ENCODE measurements at regions not wholly inside any gene's neighbourhood (a gene's known extent, or its start where the extent isn't known, plus 50 kb on each side); places are given as distances from the start of the nearest gene placed in this dataset.
"Not testable (repeated sequence)": the region's sequence is repeated elsewhere in the genome, so short reads cannot be mapped to it uniquely, and the experiment has no call there.

GRCh38 chr7:37549076-37549931 is 100.6 kb upstream of the ELMO1 start:
- no peak for DNase-seq (ENCODE audit: extremely low spot score)
- TF ChIP-seq PKNOX1 (IDR thresholded peaks at IDR 0.05) (peak; percentile 80), CTBP1 (IDR thresholded peaks at IDR 0.05; ENCODE audit: borderline replicate concordance) (peak; percentile 57; the same call in 1 of the 2 replicates), SP1 (IDR thresholded peaks at IDR 0.05) (no peak)
- CTCF ChIA-PET = interaction anchor here (0.8 kb wide), 1 partner anchor 34 kb away, joined by 3 read pairs; no protein-coding TSS in a partner anchor
- POLR2A ChIA-PET = no interaction called here

GRCh38 chr7:37550426-37550825 is 101.8 kb upstream of the ELMO1 start:
- CTCF ChIA-PET = no interaction called here
- no peak for DNase-seq (ENCODE audit: extremely low spot score)
- POLR2A ChIA-PET = no interaction called here
- TF ChIP-seq CTBP1 (IDR thresholded peaks at IDR 0.05; ENCODE audit: borderline replicate concordance) (no peak), HDGF (IDR thresholded peaks at IDR 0.05; ENCODE audit: borderline replicate concordance) (no peak), TARDBP (IDR thresholded peaks at IDR 0.05) (no peak), ELF4 (IDR thresholded peaks at IDR 0.05) (no peak), FOXM1 (IDR thresholded peaks at IDR 0.05; ENCODE audit: borderline replicate concordance) (no peak), NFRKB (IDR thresholded peaks at IDR 0.05) (no peak), SP1 (IDR thresholded peaks at IDR 0.05) (no peak), ZNF384 (IDR thresholded peaks at IDR 0.05) (no peak), FOXA1 (IDR thresholded peaks at IDR 0.05) (no peak), L3MBTL2 (conservative IDR thresholded peaks at IDR 0.05) (no peak), LEF1 (IDR thresholded peaks at IDR 0.05; ENCODE audit: borderline replicate concordance) (no peak), SUZ12 (IDR thresholded peaks at IDR 0.05) (no peak), PKNOX1 (IDR thresholded peaks at IDR 0.05) (no peak), FOXK2 (IDR thresholded peaks at IDR 0.05) (no peak)

GRCh38 chr7:37550872-37551271 is 102.2 kb upstream of the ELMO1 start:
- no peak for DNase-seq (ENCODE audit: extremely low spot score)
- POLR2A ChIA-PET = no interaction called here
- CTCF ChIA-PET = no interaction called here
- TF ChIP-seq ELF4 (IDR thresholded peaks at IDR 0.05) (no peak), HDGF (IDR thresholded peaks at IDR 0.05; ENCODE audit: borderline replicate concordance) (no peak), SUZ12 (IDR thresholded peaks at IDR 0.05) (no peak), NFRKB (IDR thresholded peaks at IDR 0.05) (no peak), PKNOX1 (IDR thresholded peaks at IDR 0.05) (no peak), CTBP1 (IDR thresholded peaks at IDR 0.05; ENCODE audit: borderline replicate concordance) (no peak), L3MBTL2 (conservative IDR thresholded peaks at IDR 0.05) (no peak), LEF1 (IDR thresholded peaks at IDR 0.05; ENCODE audit: borderline replicate concordance) (no peak), ZNF384 (IDR thresholded peaks at IDR 0.05) (no peak), FOXA1 (IDR thresholded peaks at IDR 0.05) (no peak), SP1 (IDR thresholded peaks at IDR 0.05) (no peak), BHLHE40 (IDR thresholded peaks at IDR 0.05; ENCODE audit: borderline replicate concordance) (no peak), FOXK2 (IDR thresholded peaks at IDR 0.05) (no peak), FOXM1 (IDR thresholded peaks at IDR 0.05; ENCODE audit: borderline replicate concordance) (no peak), ARNT (IDR thresholded peaks at IDR 0.05) (no peak), TARDBP (IDR thresholded peaks at IDR 0.05) (no peak)

GRCh38 chr7:37552030-37552429 is 103.4 kb upstream of the ELMO1 start:
- TF ChIP-seq NFRKB (IDR thresholded peaks at IDR 0.05) (no peak), ARNT (IDR thresholded peaks at IDR 0.05) (no peak), ZNF384 (IDR thresholded peaks at IDR 0.05) (no peak), SUZ12 (IDR thresholded peaks at IDR 0.05) (no peak), FOXK2 (IDR thresholded peaks at IDR 0.05) (no peak), HDGF (IDR thresholded peaks at IDR 0.05; ENCODE audit: borderline replicate concordance) (no peak), PKNOX1 (IDR thresholded peaks at IDR 0.05) (no peak)
- no peak for DNase-seq (ENCODE audit: extremely low spot score)
- POLR2A ChIA-PET = no interaction called here
- CTCF ChIA-PET = no interaction called here

- POLR2A ChIA-PET; CTCF ChIA-PET; DNase-seq (ENCODE audit: extremely low spot score): not testable (repeated sequence)
Observed at GRCh38 chr7:37552439-37552838, 103.8 kb upstream of the ELMO1 start.

- no peak for DNase-seq (ENCODE audit: extremely low spot score)
- TF ChIP-seq HDGF (IDR thresholded peaks at IDR 0.05; ENCODE audit: borderline replicate concordance) (no peak), FOXA1 (IDR thresholded peaks at IDR 0.05) (no peak), CTBP1 (IDR thresholded peaks at IDR 0.05; ENCODE audit: borderline replicate concordance) (no peak), L3MBTL2 (conservative IDR thresholded peaks at IDR 0.05) (no peak), PKNOX1 (IDR thresholded peaks at IDR 0.05) (no peak), SUZ12 (IDR thresholded peaks at IDR 0.05) (no peak), BHLHE40 (IDR thresholded peaks at IDR 0.05; ENCODE audit: borderline replicate concordance) (no peak), FOXK2 (IDR thresholded peaks at IDR 0.05) (no peak), ARNT (IDR thresholded peaks at IDR 0.05) (no peak), FOXM1 (IDR thresholded peaks at IDR 0.05; ENCODE audit: borderline replicate concordance) (no peak), SP1 (IDR thresholded peaks at IDR 0.05) (no peak), ZNF384 (IDR thresholded peaks at IDR 0.05) (no peak), ELF4 (IDR thresholded peaks at IDR 0.05) (no peak), NFRKB (IDR thresholded peaks at IDR 0.05) (no peak), TARDBP (IDR thresholded peaks at IDR 0.05) (no peak), LEF1 (IDR thresholded peaks at IDR 0.05; ENCODE audit: borderline replicate concordance) (no peak)
- ChIA-PET CTCF (no interaction called here), POLR2A (no interaction called here)
Observed at GRCh38 chr7:37555528-37555927, 106.9 kb upstream of the ELMO1 start.

Measured in HEK293T (cell line).